SW480 (cell line): ENCODE measurements at regions not wholly inside any gene's neighbourhood (a gene's known extent, or its start where the extent isn't known, plus 50 kb on each side); places are given as distances from the start of the nearest gene placed in this dataset.

Source experiments
- DNase-seq: peaks from one replicate; pipeline ENCODE4 v3.0.0-alpha.2; 2016; ENCODE audit warnings: low spot score

DNA sequence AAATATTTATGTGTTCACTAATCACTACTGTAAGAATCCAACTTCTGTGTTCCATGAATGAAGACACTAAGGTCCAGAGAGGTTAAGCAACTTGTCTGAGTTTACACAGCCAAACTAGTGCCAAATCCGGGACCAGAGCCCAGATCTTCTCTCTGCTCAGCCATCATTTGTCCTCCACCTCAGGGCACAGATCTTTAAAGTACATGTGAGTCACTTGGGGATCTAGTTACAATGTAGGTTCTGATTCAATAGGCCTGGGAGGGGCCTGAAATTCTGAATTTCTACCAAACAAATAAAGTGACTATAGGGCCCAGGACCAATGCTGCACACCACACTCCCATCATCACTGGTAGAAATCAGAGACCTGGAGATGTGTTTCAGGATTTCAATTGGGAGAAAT, 162.9 kb downstream of the GXYLT1 start:
- peak; percentile 35 for DNase-seq

GRCh38 chr12:41981013-41981412, 163.7 kb downstream of the GXYLT1 start:
- DNase-seq: peak; percentile 75

- peak; percentile 30 for DNase-seq
These were observed 164.3 kb downstream of the GXYLT1 start for GRCh38 chr12:41980390-41980789.

GRCh38 chr12:41979574-41979973, 165.1 kb downstream of the GXYLT1 start:
- peak; percentile 13 for DNase-seq

DNA sequence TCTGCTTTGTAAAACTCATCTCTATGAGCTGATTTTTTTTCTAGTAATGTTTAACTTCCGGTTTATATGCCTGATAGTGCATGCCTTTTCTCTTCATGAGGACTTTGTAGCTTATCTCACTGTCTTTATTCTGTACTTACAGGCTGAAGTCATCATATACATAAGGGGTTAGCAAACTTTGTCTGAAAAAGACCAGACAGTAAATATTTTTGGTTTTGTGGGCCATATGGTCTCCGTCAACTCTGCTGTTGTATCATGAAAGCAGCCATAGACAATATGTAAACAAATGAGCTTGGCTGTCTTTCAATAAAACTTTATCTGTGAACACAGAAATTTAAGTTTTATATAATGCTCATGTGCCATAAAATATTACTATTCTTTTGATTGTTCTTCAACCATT, 172.1 kb downstream of the GXYLT1 start:
- DNase-seq: no peak

DNA sequence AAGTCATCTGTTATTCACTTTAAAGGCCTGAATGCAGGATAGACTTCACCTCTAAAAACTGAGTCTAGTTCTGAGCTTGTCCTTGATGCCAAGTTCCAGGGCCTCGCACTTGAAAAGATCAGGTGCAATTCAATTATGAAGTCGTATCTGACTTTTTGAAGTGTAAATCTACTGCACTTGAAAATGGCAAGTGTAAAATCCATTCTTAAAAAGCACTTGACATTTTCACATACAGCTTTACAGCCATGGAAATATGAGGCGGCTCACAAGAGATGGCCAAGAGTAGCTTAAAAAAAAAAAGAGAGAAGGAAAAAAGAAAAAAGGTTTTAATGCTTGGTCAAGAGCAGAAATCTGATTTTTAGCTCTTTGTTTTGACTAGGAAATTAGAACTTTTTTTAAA, 172.5 kb downstream of the GXYLT1 start:
- no peak for DNase-seq

- no peak for DNase-seq
These were observed 173.9 kb downstream of the GXYLT1 start for GRCh38 chr12:41970744-41971143.

GRCh38 chr12:41968599-41968998, 176.1 kb downstream of the GXYLT1 start:
- no peak for DNase-seq

GRCh38 chr12:41967668-41968500, 176.8 kb downstream of the GXYLT1 start:
- no peak for DNase-seq

DNA sequence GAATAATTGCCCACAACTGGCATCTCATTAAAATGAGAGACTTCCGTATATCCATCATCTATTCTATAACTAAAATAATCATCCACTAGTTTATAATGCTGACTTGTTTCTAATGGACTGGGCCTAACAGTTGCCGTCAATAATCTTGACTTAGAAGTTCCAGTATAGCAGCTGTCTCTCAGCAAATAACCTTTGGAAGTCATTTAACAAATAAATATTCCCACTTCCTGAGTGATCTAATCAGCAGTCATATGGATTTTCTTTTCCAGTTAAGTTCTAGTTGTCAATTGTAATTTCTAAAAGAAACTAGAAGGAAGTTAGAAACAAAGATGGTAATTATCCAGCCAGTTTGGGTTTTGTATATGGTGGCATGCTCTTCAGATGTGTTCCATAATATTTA, 177.8 kb downstream of the GXYLT1 start:
- no peak for DNase-seq

GRCh38 chr12:41966001-41966400, 178.7 kb downstream of the GXYLT1 start:
- DNase-seq: no peak

- no peak for DNase-seq
These were observed 181.3 kb downstream of the GXYLT1 start for GRCh38 chr12:41963398-41963797.

GRCh38 chr12:41962171-41962572, 182.5 kb downstream of the GXYLT1 start:
- DNase-seq: no peak

DNA sequence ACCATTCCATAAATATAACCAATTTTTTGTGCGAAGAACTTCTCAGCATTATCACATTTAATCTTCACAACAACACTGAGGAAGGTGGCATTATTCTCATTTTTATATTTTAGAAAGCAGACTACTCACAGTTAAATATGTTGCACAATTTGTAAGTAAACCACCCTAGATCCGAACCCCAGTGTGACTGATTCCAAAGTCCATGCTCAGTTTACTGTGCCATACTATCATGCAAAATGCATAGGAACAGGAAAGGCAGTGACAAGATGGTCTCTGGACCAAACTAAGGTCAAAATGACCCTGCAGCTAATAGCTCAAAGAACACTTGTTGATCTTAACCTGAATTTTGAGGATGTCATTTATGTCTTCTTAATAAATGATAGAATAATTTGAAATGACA, 185.4 kb downstream of the GXYLT1 start:
- DNase-seq: no peak

DNA sequence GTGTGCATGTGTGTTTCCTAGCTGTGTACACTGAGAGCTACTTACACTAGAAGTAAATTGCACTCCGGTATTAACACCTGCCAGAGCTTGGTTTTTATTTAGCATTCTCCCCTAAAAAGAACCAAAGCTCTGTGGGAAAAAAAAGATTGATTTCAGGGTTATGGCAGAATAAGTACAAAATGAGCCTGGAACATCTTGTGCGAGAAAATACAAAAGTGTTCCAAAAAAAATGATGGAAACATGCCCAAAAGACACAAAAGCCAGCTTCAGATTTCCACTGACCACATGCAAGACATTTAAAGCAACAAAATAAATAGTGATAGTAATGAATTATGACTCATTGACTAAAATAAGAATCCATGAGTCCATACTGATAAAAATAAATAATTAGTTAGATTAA, 188.3 kb downstream of the GXYLT1 start:
- DNase-seq: no peak

GRCh38 chr12:41950455-41950854, 194.2 kb downstream of the GXYLT1 start:
- DNase-seq: no peak

- no peak for DNase-seq
These were observed 198.6 kb downstream of the GXYLT1 start for GRCh38 chr12:41946106-41946505.

DNA sequence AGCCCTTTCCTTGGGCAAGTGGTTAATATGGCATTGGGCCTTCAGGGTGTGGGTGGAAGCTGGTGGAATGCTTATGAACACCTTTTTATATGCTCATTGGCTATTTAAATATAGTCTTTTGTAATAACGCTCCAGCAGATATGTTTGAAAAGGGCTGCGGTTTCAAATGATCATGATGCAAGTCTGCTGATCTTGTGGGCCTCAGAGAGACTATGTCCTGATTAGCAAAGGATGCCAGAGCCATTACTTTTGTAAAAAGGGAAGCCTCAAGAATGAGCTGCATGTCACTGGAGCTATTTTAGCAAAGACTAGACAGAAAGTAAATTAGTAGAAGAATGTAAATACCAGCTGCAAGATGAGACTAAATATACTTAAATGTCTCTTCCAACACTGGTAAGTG, 200.5 kb downstream of the GXYLT1 start:
- no peak for DNase-seq

GRCh38 chr12:41943671-41944070, 201.0 kb downstream of the GXYLT1 start:
- DNase-seq: no peak

DNA sequence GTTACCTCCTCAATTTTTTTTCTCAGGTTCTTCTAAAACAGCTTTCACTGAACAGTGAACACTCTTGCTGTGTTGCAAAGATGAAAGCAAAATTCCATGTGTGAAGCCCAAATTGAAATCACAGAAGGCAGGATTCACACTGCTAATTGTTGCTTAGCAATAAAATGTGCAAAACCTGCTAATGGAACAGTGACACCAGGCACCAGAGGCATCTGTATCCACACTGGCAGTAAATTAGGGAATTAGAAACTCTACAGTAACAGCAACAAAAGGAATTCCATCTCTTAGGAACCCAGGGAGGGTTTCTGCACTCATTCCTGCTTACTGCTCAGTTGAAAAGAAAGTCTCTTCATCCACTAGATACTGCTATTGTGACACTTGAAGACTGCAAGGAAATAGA, 202.3 kb downstream of the GXYLT1 start:
- DNase-seq: no peak

- DNase-seq: no peak
These were observed 203.6 kb downstream of the GXYLT1 start for GRCh38 chr12:41941079-41941478.

DNA sequence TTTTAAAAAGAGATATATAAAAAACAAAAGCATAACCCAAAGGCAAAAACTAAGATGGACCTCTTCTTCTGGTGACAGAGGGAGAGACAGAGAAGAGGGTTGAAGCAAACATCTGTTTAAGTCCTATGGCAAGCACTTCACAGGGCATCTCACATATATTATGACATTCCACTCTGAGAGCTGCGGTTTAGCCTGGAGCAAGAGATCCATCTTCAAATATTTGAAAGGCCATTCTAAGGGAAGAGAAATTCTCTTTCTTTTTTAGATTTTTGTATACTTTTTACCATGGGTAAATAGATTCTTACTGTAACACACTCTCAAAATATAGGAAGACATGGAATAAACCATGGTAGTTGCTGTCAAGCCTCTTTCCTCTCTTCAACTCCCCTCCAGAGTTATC, 204.1 kb downstream of the GXYLT1 start:
- DNase-seq: no peak

GRCh38 chr12:41936333-41936732, 208.3 kb downstream of the GXYLT1 start:
- DNase-seq: no peak

GRCh38 chr12:41935911-41936310, 208.8 kb downstream of the GXYLT1 start:
- no peak for DNase-seq
